ENCODE measurements at regions not wholly inside any gene's neighbourhood (a gene's known extent, or its start where the extent isn't known, plus 50 kb on each side); places are given as distances from the start of the nearest gene placed in this dataset.

GRCh38 chr16:20216591-20217217 lies 110.6 kb downstream of the GP2 start:
- H3K27me3 ChIP-seq = no peaks in the 10 kb centered on the region
- intact Hi-C loops (cut with DNase I; ENCODE audit: low total_unique reads) (no loop called here), in situ Hi-C loops (cut with MboI; ENCODE audit: low sequenced_read_pairs in 4 of 4) (no loop called here)
- ATAC-seq (no peak), DNase-seq (no peak)
- peak overlapping the region in 2 of 4 donors; percentile 43 to 53 for H3K27ac ChIP-seq
- TF ChIP-seq CTCF (IDR thresholded peaks at IDR 0.05 in 4 of 5, conservative IDR thresholded peaks at IDR 0.05 in 1 of 5) = no peak
- TF ChIP-seq POLR2A (IDR thresholded peaks at IDR 0.05) = no peak
- H3K4me3 ChIP-seq = no peak overlapping the region
- H3K36me3 ChIP-seq = no peaks in the 10 kb centered on the region
- no peaks in the 10 kb centered on the region for H3K4me1 ChIP-seq
- no peaks in the 10 kb centered on the region for H3K9me3 ChIP-seq

GRCh38 chr16:20214401-20214800 lies 112.9 kb downstream of the GP2 start:
- in situ Hi-C loops (cut with MboI; ENCODE audit: low sequenced_read_pairs in 4 of 4) = no loop called here
- Histone ChIP-seq H3K27ac (no peak overlapping the region), H3K4me3 (no peak overlapping the region), H3K27me3 (no peaks in the 10 kb centered on the region), H3K4me1 (no peaks in the 10 kb centered on the region), H3K36me3 (no peaks in the 10 kb centered on the region), H3K9me3 (no peaks in the 10 kb centered on the region)
- DNase-seq (no peak), ATAC-seq (no peak)
- intact Hi-C loops (cut with DNase I; ENCODE audit: low total_unique reads) = no loop called here
- TF ChIP-seq CTCF (IDR thresholded peaks at IDR 0.05 in 4 of 5, conservative IDR thresholded peaks at IDR 0.05 in 1 of 5) = no peak
- no peak for TF ChIP-seq POLR2A (IDR thresholded peaks at IDR 0.05)

GRCh38 chr16:20203272-20203671 lies 124.0 kb downstream of the GP2 start:
- intact Hi-C loops (cut with DNase I; ENCODE audit: low total_unique reads) (no loop called here), in situ Hi-C loops (cut with MboI; ENCODE audit: low sequenced_read_pairs in 4 of 4) (no loop called here)
- Histone ChIP-seq H3K4me3 (no peak overlapping the region), H3K27ac (no peak overlapping the region), H3K9me3 (no peaks in the 10 kb centered on the region), H3K27me3 (no peaks in the 10 kb centered on the region), H3K36me3 (no peaks in the 10 kb centered on the region), H3K4me1 (no peaks in the 10 kb centered on the region)
- no peak for DNase-seq
- TF ChIP-seq CTCF (IDR thresholded peaks at IDR 0.05 in 4 of 5, conservative IDR thresholded peaks at IDR 0.05 in 1 of 5) = no peak
- TF ChIP-seq POLR2A (IDR thresholded peaks at IDR 0.05) = no peak
- ATAC-seq = no peak

DNA sequence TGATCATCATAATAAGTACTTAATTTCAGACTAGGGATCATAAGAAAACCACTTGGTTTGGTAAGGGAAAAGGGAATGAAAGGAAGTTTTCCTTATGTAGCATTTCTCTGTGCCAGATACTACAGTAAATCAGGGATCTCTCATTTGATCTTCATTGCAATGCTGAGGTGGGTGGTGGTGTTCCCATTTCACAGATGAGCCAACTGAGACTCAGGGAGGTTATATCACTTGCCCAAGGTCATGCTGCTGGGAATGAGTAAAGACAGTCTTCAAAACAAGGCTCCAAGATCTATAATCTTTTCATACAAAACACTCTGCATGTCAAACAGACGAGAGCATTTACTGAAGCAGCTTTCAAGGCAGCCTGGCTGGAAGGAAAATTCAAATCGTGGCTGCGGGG lies 124.6 kb downstream of the GP2 start:
- no peaks in the 10 kb centered on the region for H3K36me3 ChIP-seq
- H3K27me3 ChIP-seq = no peaks in the 10 kb centered on the region
- no peak overlapping the region for H3K4me3 ChIP-seq
- H3K9me3 ChIP-seq = no peaks in the 10 kb centered on the region
- in situ Hi-C loops (cut with MboI; ENCODE audit: low sequenced_read_pairs in 4 of 4) = no loop called here
- TF ChIP-seq POLR2A (IDR thresholded peaks at IDR 0.05) (no peak), CTCF (IDR thresholded peaks at IDR 0.05 in 4 of 5, conservative IDR thresholded peaks at IDR 0.05 in 1 of 5) (no peak)
- no peaks in the 10 kb centered on the region for H3K4me1 ChIP-seq
- intact Hi-C loops (cut with DNase I; ENCODE audit: low total_unique reads) = no loop called here
- ATAC-seq = no peak
- no peak overlapping the region for H3K27ac ChIP-seq
- DNase-seq = no peak

DNA sequence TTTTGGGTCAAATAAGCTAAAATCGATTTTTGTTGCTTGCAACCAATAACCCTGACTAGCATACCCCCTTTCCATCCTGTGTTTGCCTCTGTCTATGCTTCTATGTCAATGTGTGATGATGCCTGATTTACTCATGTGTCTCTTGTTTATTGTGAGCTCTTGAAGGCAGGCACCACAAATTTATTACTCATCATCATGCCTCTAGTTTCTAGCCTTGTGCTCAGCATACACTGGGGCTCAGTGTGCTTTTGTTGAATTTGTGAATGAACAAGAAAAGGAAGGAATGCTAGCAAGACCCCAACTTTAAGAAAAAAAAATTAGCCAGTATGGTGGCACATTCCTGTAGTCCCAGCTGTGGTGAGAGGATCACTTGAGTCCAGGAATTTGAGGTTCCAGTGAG lies 119.1 kb upstream of the GPR139 start:
- no peak overlapping the region for H3K4me3 ChIP-seq
- in situ Hi-C loops (cut with MboI; ENCODE audit: low sequenced_read_pairs in 4 of 4) (loop anchor here in 1 of 4 donors (25.0 kb wide), 1 partner anchor 106 kb away; no protein-coding TSS in a partner anchor), intact Hi-C loops (cut with DNase I; ENCODE audit: low total_unique reads) (no loop called here)
- no peaks in the 10 kb centered on the region for H3K9me3 ChIP-seq
- no peaks in the 10 kb centered on the region for H3K36me3 ChIP-seq
- H3K27me3 ChIP-seq = no peaks in the 10 kb centered on the region
- ATAC-seq = no peak
- no peaks in the 10 kb centered on the region for H3K4me1 ChIP-seq
- no peak for DNase-seq
- TF ChIP-seq CTCF (IDR thresholded peaks at IDR 0.05 in 4 of 5, conservative IDR thresholded peaks at IDR 0.05 in 1 of 5) = no peak
- TF ChIP-seq POLR2A (IDR thresholded peaks at IDR 0.05) = no peak
- no peak overlapping the region for H3K27ac ChIP-seq
